ENCODE measurements at regions not wholly inside any gene's neighbourhood (a gene's known extent, or its start where the extent isn't known, plus 50 kb on each side); places are given as distances from the start of the nearest gene placed in this dataset.

DNA sequence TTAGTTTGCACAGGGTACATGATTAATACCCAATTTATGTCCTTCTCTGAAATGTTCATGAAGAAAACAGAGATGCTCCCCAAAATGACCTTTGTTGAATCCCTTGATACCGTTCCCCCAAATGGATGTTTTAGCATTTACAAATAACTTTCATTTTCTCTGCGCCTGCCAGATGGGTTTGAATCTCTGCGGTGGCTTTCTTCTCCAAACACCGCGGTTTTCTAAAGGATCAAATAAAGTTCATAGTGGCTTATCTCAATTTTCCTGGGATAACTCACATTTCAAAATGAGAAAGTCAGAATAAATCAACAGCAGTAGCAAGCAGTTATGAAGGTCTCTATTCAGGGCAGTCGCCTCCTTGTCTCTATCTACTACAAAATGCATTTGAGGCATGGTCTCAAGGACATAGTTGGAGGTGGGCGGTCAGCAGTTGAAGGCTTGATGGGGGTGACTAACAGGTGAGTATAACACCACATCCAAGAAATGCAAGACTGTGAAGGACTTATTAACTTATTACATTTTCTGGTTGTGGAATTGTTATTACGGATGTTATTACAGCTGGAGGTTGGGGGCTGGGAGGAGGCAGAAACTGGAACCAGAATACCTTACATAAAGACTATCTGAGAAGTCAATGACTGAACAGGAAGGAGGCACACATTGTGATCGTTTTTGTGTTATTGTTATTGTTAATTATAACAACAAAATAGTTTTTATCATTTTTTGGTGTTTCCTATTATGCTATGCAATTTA, 1513.3 kb downstream of the FAM181B start:
- TF ChIP-seq, protein P1, sequence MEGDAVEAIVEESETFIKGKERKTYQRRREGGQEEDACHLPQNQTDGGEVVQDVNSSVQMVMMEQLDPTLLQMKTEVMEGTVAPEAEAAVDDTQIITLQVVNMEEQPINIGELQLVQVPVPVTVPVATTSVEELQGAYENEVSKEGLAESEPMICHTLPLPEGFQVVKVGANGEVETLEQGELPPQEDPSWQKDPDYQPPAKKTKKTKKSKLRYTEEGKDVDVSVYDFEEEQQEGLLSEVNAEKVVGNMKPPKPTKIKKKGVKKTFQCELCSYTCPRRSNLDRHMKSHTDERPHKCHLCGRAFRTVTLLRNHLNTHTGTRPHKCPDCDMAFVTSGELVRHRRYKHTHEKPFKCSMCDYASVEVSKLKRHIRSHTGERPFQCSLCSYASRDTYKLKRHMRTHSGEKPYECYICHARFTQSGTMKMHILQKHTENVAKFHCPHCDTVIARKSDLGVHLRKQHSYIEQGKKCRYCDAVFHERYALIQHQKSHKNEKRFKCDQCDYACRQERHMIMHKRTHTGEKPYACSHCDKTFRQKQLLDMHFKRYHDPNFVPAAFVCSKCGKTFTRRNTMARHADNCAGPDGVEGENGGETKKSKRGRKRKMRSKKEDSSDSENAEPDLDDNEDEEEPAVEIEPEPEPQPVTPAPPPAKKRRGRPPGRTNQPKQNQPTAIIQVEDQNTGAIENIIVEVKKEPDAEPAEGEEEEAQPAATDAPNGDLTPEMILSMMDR (IDR thresholded peaks at IDR 0.05): no peak
- no peak for TF ChIP-seq EP300 (IDR thresholded peaks at IDR 0.05)
